GM19025 (cell line): ENCODE measurements at regions not wholly inside any gene's neighbourhood (a gene's known extent, or its start where the extent isn't known, plus 50 kb on each side); places are given as distances from the start of the nearest gene placed in this dataset.
"Not testable (repeated sequence)": the region's sequence is repeated elsewhere in the genome, so short reads cannot be mapped to it uniquely, and the experiment has no call there.

Experiments
- ATAC-seq: cut with Tn5 transposase; IDR thresholded peaks from one replicate; pipeline ENCODE4 v1.9.1; 2021; ENCODE audit warnings: mild to moderate bottlenecking, low read depth, moderate library complexity; ENCODE audit not compliant: unreplicated experiment

- ATAC-seq: no peak
Observed at GRCh38 chr5:86125731-86126601, 491.8 kb upstream of the COX7C start.

GRCh38 chr5:86127696-86128095, 490.0 kb upstream of the COX7C start:
- ATAC-seq: no peak

- ATAC-seq: no peak
Observed at GRCh38 chr5:86129009-86129408, 488.7 kb upstream of the COX7C start.

GRCh38 chr5:86137297-86137696, 480.4 kb upstream of the COX7C start:
- ATAC-seq: no peak

GRCh38 chr5:86143837-86144236, 473.9 kb upstream of the COX7C start:
- ATAC-seq: no peak

GRCh38 chr5:86152988-86153560, 464.7 kb upstream of the COX7C start:
- ATAC-seq: no peak

GRCh38 chr5:86155796-86156195, 461.9 kb upstream of the COX7C start:
- ATAC-seq: no peak

- ATAC-seq: no peak
Observed at GRCh38 chr5:86170194-86170593, 447.5 kb upstream of the COX7C start.

GRCh38 chr5:86175224-86175623, 442.5 kb upstream of the COX7C start:
- peak; percentile 72 for ATAC-seq

GRCh38 chr5:86199287-86199686, 418.5 kb upstream of the COX7C start:
- ATAC-seq: no peak

- no peak for ATAC-seq
Observed at GRCh38 chr5:86228147-86228546, 389.6 kb upstream of the COX7C start.

- no peak for ATAC-seq
Observed at GRCh38 chr5:86232246-86232645, 385.5 kb upstream of the COX7C start.

GRCh38 chr5:86244153-86244552, 373.6 kb upstream of the COX7C start:
- no peak for ATAC-seq

GRCh38 chr5:86257871-86258270, 359.9 kb upstream of the COX7C start:
- ATAC-seq: no peak

- ATAC-seq: not testable (repeated sequence)
Observed at GRCh38 chr5:86284400-86285190, 333.1 kb upstream of the COX7C start.

GRCh38 chr5:86287437-86287836, 330.3 kb upstream of the COX7C start:
- ATAC-seq: not testable (repeated sequence)

GRCh38 chr5:86289786-86290185, 328.0 kb upstream of the COX7C start:
- not testable (repeated sequence) for ATAC-seq

GRCh38 chr5:86292811-86293210, 324.9 kb upstream of the COX7C start:
- not testable (repeated sequence) for ATAC-seq

- ATAC-seq: not testable (repeated sequence)
Observed at GRCh38 chr5:86302643-86303042, 315.1 kb upstream of the COX7C start.

GRCh38 chr5:86305050-86305449, 312.7 kb upstream of the COX7C start:
- ATAC-seq: not testable (repeated sequence)

- ATAC-seq: no peak
Observed at GRCh38 chr5:86314951-86315350, 302.8 kb upstream of the COX7C start.
